ENCODE measurements at regions not wholly inside any gene's neighbourhood (a gene's known extent, or its start where the extent isn't known, plus 50 kb on each side); places are given as distances from the start of the nearest gene placed in this dataset.

DNA sequence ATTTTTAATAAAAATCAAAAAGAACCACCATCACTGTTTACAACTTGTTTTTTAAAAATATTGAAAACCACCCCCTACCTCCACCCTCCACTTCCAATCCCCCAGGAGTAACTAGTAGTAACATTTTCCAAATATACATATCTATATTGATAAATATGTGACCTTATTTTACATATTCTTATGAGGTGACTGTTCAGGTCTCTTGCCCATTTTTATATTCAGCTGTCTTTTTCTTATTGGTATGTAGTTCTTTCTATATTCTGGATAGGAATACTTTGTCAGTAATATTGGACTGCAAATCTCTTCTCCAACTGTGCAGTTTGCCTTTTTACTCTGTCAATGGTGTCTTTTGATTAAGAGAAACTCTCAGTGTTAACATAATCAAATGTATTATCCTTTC, 59.0 kb upstream of the EIF5 start:
- Histone ChIP-seq H2AFZ (ENCODE audit: low read length) (no peak overlapping the region), H3K9me2 (replicated peaks; ENCODE audit: low read depth, low read length) (no peaks in the 10 kb centered on the region), H3K79me2 (ENCODE audit: insufficient read depth, low read length) (no peaks in the 10 kb centered on the region), H3K36me3 (ENCODE audit: insufficient read depth, low read length) (no peaks in the 10 kb centered on the region), H3F3A (ENCODE audit: low read depth) (no peaks in the 10 kb centered on the region), H3K4me2 (ENCODE audit: low read depth, low read length, poor library complexity, severe bottlenecking) (no peak overlapping the region), H3K4me3 (ENCODE audit: low read length, poor library complexity, severe bottlenecking) (no peak overlapping the region), H4K20me1 (ENCODE audit: insufficient read depth, low read length, poor library complexity, severe bottlenecking) (no peaks in the 10 kb centered on the region), H3K9ac (ENCODE audit: low read depth, low read length, poor library complexity, severe bottlenecking) (no peak overlapping the region), H3K27me3 (ENCODE audit: insufficient read depth, low read length, poor library complexity, severe bottlenecking) (no peaks in the 10 kb centered on the region), H3K4me1 (ENCODE audit: insufficient read depth, low read length, poor library complexity, severe bottlenecking) (no peaks in the 10 kb centered on the region), H3K9me3 (ENCODE audit: insufficient read depth, low read depth, low read length) (no peaks in the 10 kb centered on the region)
- TF ChIP-seq, protein P1, sequence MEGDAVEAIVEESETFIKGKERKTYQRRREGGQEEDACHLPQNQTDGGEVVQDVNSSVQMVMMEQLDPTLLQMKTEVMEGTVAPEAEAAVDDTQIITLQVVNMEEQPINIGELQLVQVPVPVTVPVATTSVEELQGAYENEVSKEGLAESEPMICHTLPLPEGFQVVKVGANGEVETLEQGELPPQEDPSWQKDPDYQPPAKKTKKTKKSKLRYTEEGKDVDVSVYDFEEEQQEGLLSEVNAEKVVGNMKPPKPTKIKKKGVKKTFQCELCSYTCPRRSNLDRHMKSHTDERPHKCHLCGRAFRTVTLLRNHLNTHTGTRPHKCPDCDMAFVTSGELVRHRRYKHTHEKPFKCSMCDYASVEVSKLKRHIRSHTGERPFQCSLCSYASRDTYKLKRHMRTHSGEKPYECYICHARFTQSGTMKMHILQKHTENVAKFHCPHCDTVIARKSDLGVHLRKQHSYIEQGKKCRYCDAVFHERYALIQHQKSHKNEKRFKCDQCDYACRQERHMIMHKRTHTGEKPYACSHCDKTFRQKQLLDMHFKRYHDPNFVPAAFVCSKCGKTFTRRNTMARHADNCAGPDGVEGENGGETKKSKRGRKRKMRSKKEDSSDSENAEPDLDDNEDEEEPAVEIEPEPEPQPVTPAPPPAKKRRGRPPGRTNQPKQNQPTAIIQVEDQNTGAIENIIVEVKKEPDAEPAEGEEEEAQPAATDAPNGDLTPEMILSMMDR (conservative IDR thresholded peaks at IDR 0.05; ENCODE audit: low read length): no peak
- TF ChIP-seq EZH2phosphoT487 (IDR thresholded peaks at IDR 0.05; ENCODE audit: borderline replicate concordance): no peak

DNA sequence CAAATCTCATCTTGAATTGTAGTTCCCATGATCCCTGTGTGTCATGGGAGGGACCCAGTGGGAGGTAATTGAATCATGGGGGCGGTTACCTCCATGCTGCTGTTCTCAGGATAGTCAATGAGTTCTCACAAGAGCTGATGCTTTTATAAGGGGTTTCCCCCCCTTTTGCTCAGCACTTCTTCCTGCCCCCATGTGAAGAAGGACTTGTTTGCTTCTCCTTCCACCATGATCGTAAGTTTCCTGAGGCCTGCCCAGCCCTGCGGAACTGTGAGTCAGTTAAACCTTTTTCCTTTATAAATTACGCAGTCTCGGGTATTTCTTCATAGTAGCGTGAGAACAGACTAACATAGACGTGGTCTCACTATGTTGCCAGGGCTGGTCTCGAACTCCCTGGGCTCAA, 56.1 kb upstream of the EIF5 start:
- Histone ChIP-seq H2AFZ (ENCODE audit: low read length) (no peak overlapping the region), H3K36me3 (ENCODE audit: insufficient read depth, low read length) (no peaks in the 10 kb centered on the region), H3K9me2 (replicated peaks; ENCODE audit: low read depth, low read length) (no peaks in the 10 kb centered on the region), H3K9me3 (ENCODE audit: insufficient read depth, low read depth, low read length) (no peaks in the 10 kb centered on the region), H3F3A (ENCODE audit: low read depth) (no peaks in the 10 kb centered on the region), H3K27me3 (ENCODE audit: insufficient read depth, low read length, poor library complexity, severe bottlenecking) (no peaks in the 10 kb centered on the region), H3K4me2 (ENCODE audit: low read depth, low read length, poor library complexity, severe bottlenecking) (no peak overlapping the region), H3K79me2 (ENCODE audit: insufficient read depth, low read length) (no peaks in the 10 kb centered on the region), H4K20me1 (ENCODE audit: insufficient read depth, low read length, poor library complexity, severe bottlenecking) (no peaks in the 10 kb centered on the region), H3K4me1 (ENCODE audit: insufficient read depth, low read length, poor library complexity, severe bottlenecking) (no peaks in the 10 kb centered on the region), H3K4me3 (ENCODE audit: low read length, poor library complexity, severe bottlenecking) (no peak overlapping the region), H3K9ac (ENCODE audit: low read depth, low read length, poor library complexity, severe bottlenecking) (no peak overlapping the region)
- no peak for TF ChIP-seq EZH2phosphoT487 (IDR thresholded peaks at IDR 0.05; ENCODE audit: borderline replicate concordance)
- TF ChIP-seq, protein P1 (conservative IDR thresholded peaks at IDR 0.05; ENCODE audit: low read length): no peak

DNA sequence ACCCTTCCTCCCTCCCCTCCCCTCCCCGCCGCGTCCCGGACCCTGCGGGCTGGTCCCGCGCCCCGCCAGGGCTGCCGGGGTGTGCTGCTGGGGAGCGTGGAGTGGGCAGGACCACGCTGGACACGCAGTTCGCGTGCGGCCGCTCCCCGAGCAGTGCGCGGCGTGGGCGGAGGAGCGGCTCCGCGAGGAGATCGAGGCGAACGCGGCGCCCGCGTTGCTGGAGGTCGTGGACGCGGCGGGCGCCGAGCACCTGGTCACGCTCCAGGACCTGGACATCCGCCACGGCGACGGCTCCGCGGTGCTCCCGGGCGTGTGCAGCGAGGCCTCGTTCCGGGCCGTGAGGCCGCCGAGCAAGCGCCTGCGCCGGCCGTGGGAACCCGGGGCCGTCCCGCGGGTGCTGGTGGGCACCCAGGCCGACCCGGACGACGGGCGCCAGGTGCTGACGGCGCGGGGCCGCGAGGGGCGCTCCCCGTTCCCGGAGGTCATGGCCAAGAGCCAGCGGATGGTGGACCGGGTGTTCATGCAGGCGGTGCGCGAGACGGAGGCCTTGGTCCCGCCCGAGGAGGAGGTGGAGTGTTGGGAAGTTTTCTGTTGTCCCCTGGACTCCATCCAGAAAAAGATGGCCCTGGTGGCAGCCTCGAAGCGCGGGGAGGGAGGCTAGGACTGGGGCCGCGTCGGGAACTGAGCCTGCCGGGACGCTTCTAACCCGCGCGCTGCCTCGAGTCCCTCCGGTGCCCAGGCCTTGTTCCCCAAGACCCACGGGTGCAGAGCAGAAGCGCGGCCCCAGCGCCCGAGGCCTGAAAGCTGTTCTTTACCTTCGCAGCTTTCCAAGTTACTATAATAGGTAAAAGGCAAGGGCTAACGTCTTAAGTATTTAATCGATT, 54.7 kb upstream of the EIF5 start:
- no peak overlapping the region for H3K4me3 ChIP-seq (ENCODE audit: low read length, poor library complexity, severe bottlenecking)

More for the DNA sequence above, 54.7 kb upstream of the EIF5 start:
- Histone ChIP-seq H2AFZ (ENCODE audit: low read length) (no peak overlapping the region), H3F3A (ENCODE audit: low read depth) (no peaks in the 10 kb centered on the region), H3K36me3 (ENCODE audit: insufficient read depth, low read length) (no peaks in the 10 kb centered on the region), H3K9me2 (replicated peaks; ENCODE audit: low read depth, low read length) (no peaks in the 10 kb centered on the region), H3K9me3 (ENCODE audit: insufficient read depth, low read depth, low read length) (no peaks in the 10 kb centered on the region), H3K79me2 (ENCODE audit: insufficient read depth, low read length) (no peaks in the 10 kb centered on the region), H4K20me1 (ENCODE audit: insufficient read depth, low read length, poor library complexity, severe bottlenecking) (no peaks in the 10 kb centered on the region), H3K4me2 (ENCODE audit: low read depth, low read length, poor library complexity, severe bottlenecking) (no peak overlapping the region), H3K27me3 (ENCODE audit: insufficient read depth, low read length, poor library complexity, severe bottlenecking) (no peaks in the 10 kb centered on the region), H3K9ac (ENCODE audit: low read depth, low read length, poor library complexity, severe bottlenecking) (no peak overlapping the region), H3K4me1 (ENCODE audit: insufficient read depth, low read length, poor library complexity, severe bottlenecking) (no peaks in the 10 kb centered on the region)
- TF ChIP-seq EZH2phosphoT487 (IDR thresholded peaks at IDR 0.05; ENCODE audit: borderline replicate concordance): no peak
- TF ChIP-seq, protein P1 (conservative IDR thresholded peaks at IDR 0.05; ENCODE audit: low read length): no peak
